ENCODE measurements at regions not wholly inside any gene's neighbourhood (a gene's known extent, or its start where the extent isn't known, plus 50 kb on each side); places are given as distances from the start of the nearest gene placed in this dataset.

GRCh38 chr7:153934629-153935028, 117.6 kb upstream of the DPP6 start:
- in situ Hi-C loops (cut with MboI; ENCODE audit: low sequenced_read_pairs, unreplicated experiment), result no loop called here
- no peak for TF ChIP-seq CTCF (IDR thresholded peaks at IDR 0.05; ENCODE audit: borderline replicate concordance, control extremely low read depth, extremely low read depth, insufficient read depth, missing control alignments)
- no peak for DNase-seq (ENCODE audit: low spot score)

GRCh38 chr7:153935095-153935494, 117.1 kb upstream of the DPP6 start:
- no peak for TF ChIP-seq CTCF (IDR thresholded peaks at IDR 0.05; ENCODE audit: borderline replicate concordance, control extremely low read depth, extremely low read depth, insufficient read depth, missing control alignments)
- in situ Hi-C loops (cut with MboI; ENCODE audit: low sequenced_read_pairs, unreplicated experiment), result no loop called here
- DNase-seq (ENCODE audit: low spot score), result no peak

GRCh38 chr7:153938451-153938850, 113.7 kb upstream of the DPP6 start:
- no peak for TF ChIP-seq CTCF (IDR thresholded peaks at IDR 0.05; ENCODE audit: borderline replicate concordance, control extremely low read depth, extremely low read depth, insufficient read depth, missing control alignments)
- no peak for DNase-seq (ENCODE audit: low spot score)
- in situ Hi-C loops (cut with MboI; ENCODE audit: low sequenced_read_pairs, unreplicated experiment), result no loop called here

GRCh38 chr7:153939177-153939576, 113.0 kb upstream of the DPP6 start:
- no peak for TF ChIP-seq CTCF (IDR thresholded peaks at IDR 0.05; ENCODE audit: borderline replicate concordance, control extremely low read depth, extremely low read depth, insufficient read depth, missing control alignments)
- DNase-seq (ENCODE audit: low spot score), result no peak
- in situ Hi-C loops (cut with MboI; ENCODE audit: low sequenced_read_pairs, unreplicated experiment), result no loop called here

GRCh38 chr7:153939654-153940053, 112.5 kb upstream of the DPP6 start:
- DNase-seq (ENCODE audit: low spot score), result no peak
- in situ Hi-C loops (cut with MboI; ENCODE audit: low sequenced_read_pairs, unreplicated experiment), result no loop called here
- TF ChIP-seq CTCF (IDR thresholded peaks at IDR 0.05; ENCODE audit: borderline replicate concordance, control extremely low read depth, extremely low read depth, insufficient read depth, missing control alignments), result no peak

GRCh38 chr7:153941061-153941460, 111.1 kb upstream of the DPP6 start:
- in situ Hi-C loops (cut with MboI; ENCODE audit: low sequenced_read_pairs, unreplicated experiment), result no loop called here
- no peak for TF ChIP-seq CTCF (IDR thresholded peaks at IDR 0.05; ENCODE audit: borderline replicate concordance, control extremely low read depth, extremely low read depth, insufficient read depth, missing control alignments)
- no peak for DNase-seq (ENCODE audit: low spot score)

GRCh38 chr7:153942036-153942435, 110.2 kb upstream of the DPP6 start:
- no peak for DNase-seq (ENCODE audit: low spot score)
- in situ Hi-C loops (cut with MboI; ENCODE audit: low sequenced_read_pairs, unreplicated experiment), result no loop called here
- TF ChIP-seq CTCF (IDR thresholded peaks at IDR 0.05; ENCODE audit: borderline replicate concordance, control extremely low read depth, extremely low read depth, insufficient read depth, missing control alignments), result no peak
